Psoas muscle (tissue), 7 donors: ENCODE measurements at regions not wholly inside any gene's neighbourhood (a gene's known extent, or its start where the extent isn't known, plus 50 kb on each side); places are given as distances from the start of the nearest gene placed in this dataset.

Source experiments
- ATAC-seq, 4 donors: fragments of 200-7000 bp; cut with Tn5 transposase; one replicate each; pipeline ENCODE4 v1.9.1; 2020; ENCODE audit warnings: moderate library complexity in 3 of 4, mild to moderate bottlenecking in 2 of 4
- DNase-seq, 2 donors: peaks; one replicate each; pipeline ENCODE4 v3.0.0-alpha.2; 2020
- H3K27ac ChIP-seq: fragments of 200-600 bp; one replicate; pipeline ENCODE4 v1.8.0; 2022
- H3K27me3 ChIP-seq, 3 donors: fragments of 200-600 bp in 1 of 3; one replicate each; pipeline versions ENCODE4 v1.6.1 to v1.8.0; 2013 to 2022; ENCODE audit warnings: low read length in 2 of 3, mild to moderate bottlenecking in 2 of 3, moderate library complexity in 1 of 3; ENCODE audit not compliant: insufficient read depth in 3 of 3
- H3K36me3 ChIP-seq, 2 donors: fragments of 200-600 bp in 1 of 2; one replicate each; pipeline versions ENCODE4 v1.6.1 to v1.8.0; 2013 to 2022; ENCODE audit warnings: low read depth in 1 of 2, mild to moderate bottlenecking in 1 of 2, moderate library complexity in 1 of 2; ENCODE audit not compliant: insufficient read depth in 1 of 2
- H3K4me1 ChIP-seq: fragments of 200-600 bp; one replicate; pipeline ENCODE4 v1.8.0; 2022
- H3K4me3 ChIP-seq: fragments of 200-600 bp; one replicate; pipeline ENCODE4 v1.8.0; 2022; ENCODE audit warnings: mild to moderate bottlenecking
- H3K9me3 ChIP-seq: fragments of 200-600 bp; one replicate; pipeline ENCODE4 v1.8.0; 2022
- CTCF ChIP-seq: fragments of 200-600 bp; IDR thresholded peaks from one replicate; pipeline ENCODE4 v1.8.0; 2022; ENCODE audit warnings: antibody characterized with exemption
- WGBS, 3 donors: extraction: QIAGEN DNeasy Blood & Tissue Kit; methylation state at CpG; one replicate each; pipeline versions ENCODE4 v1.1.6 to v1.1.7; 2013; 5-methylcytosine and 5-hydroxymethylcytosine counted together
- intact Hi-C, 2 donors: fragments of 100-400 bp; cut with DNase I; formaldehyde crosslinking; loops; one replicate each; pipeline versions ENCODE4 v1.11.0 to v1.14.2; 2022
- donor health status: healthy with polysubstance abuse.
- donor health status: DM: no; HTN: no; CAD: no; lungs with moderate emphysema.
- donor health status: Bipolar disorder and iron deficiency.
- donor health status: healthy.
- donor health status: DM: yes; HTN: yes; CAD: no.
- donor health status: DM: no; HTN: no; CAD: no.
- donor health status: DM: yes; HTN: yes; CAD: no.

GRCh38 chr10:107873007-107873406, 708.5 kb upstream of the SORCS1 start:
- H3K36me3 ChIP-seq, result no peaks in the 10 kb centered on the region
- 81 to 84% (median 83%) methylated on average over 3 of the region's 3 CpGs for WGBS, 3 donors
- DNase-seq (no peak), ATAC-seq (no peak)
- no peak for TF ChIP-seq CTCF
- H3K27ac ChIP-seq, result no peak overlapping the region
- no peaks in the 10 kb centered on the region for H3K4me1 ChIP-seq
- H3K27me3 ChIP-seq, result no peaks in the 10 kb centered on the region
- H3K9me3 ChIP-seq, result no peaks in the 10 kb centered on the region
- intact Hi-C loops, result no loop called here
- H3K4me3 ChIP-seq, result no peak overlapping the region

DNA sequence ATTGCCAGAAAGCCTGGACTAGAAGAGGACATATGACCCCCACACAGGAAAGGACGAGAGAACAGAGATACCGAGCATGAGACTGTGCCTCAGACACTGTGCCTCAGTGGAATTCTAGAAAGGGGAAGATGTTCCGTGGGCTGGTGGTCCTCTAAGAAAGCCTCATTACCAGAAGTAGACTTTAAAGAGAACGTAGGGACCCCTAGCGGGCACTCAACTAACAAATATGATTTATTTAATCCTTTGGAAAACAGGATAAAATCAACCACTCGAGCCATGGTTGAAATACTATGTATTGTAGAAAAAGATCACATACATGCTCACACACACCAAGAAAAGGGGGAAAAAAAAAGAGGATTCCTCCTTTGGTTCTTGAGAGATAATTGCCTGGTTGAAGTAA, 701.2 kb upstream of the SORCS1 start:
- Histone ChIP-seq H3K36me3 (no peaks in the 10 kb centered on the region), H3K4me3 (no peak overlapping the region), H3K27ac (no peak overlapping the region), H3K27me3 (no peaks in the 10 kb centered on the region), H3K4me1 (no peaks in the 10 kb centered on the region), H3K9me3 (no peaks in the 10 kb centered on the region)
- ATAC-seq, result no peak
- TF ChIP-seq CTCF, result no peak
- intact Hi-C loops, result no loop called here
- WGBS, 3 donors, result 58 to 72% (median 66%) methylated on average over 6 of the region's 6 CpGs
- no peak for DNase-seq

- Histone ChIP-seq H3K36me3 (no peaks in the 10 kb centered on the region), H3K27me3 (no peaks in the 10 kb centered on the region), H3K4me3 (no peak overlapping the region), H3K9me3 (no peaks in the 10 kb centered on the region), H3K27ac (no peak overlapping the region), H3K4me1 (no peaks in the 10 kb centered on the region)
- 70 to 76% (median 74%) methylated on average over 5 of the region's 5 CpGs for WGBS, 3 donors
- TF ChIP-seq CTCF, result no peak
- intact Hi-C loops, result no loop called here
- DNase-seq, result no peak
- no peak for ATAC-seq
These were observed 694.6 kb upstream of the SORCS1 start for GRCh38 chr10:107859065-107859464.

DNA sequence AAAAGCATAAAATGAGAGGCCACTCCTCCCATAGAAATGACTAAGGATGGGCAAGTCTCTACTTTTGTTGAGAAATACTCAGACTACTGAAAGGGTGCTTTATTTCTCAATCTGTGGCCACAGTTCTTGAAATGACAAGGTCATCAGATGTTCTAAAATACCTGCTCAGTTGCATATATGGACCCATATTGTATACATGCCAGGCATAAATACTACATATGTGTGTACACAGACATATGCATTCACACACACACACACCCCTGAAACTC, 691.5 kb upstream of the SORCS1 start:
- Histone ChIP-seq H3K36me3 (no peaks in the 10 kb centered on the region), H3K4me1 (no peaks in the 10 kb centered on the region), H3K9me3 (peaks cover 3% of the 10 kb centered on the region), H3K4me3 (no peak overlapping the region), H3K27ac (no peak overlapping the region), H3K27me3 (no peaks in the 10 kb centered on the region)
- no peak for DNase-seq
- no peak for TF ChIP-seq CTCF
- intact Hi-C loops, result no loop called here
- ATAC-seq, result no peak

- Histone ChIP-seq H3K27ac (no peak overlapping the region), H3K9me3 (peaks cover 3% of the 10 kb centered on the region), H3K4me3 (no peak overlapping the region), H3K36me3 (no peaks in the 10 kb centered on the region), H3K27me3 (no peaks in the 10 kb centered on the region), H3K4me1 (no peaks in the 10 kb centered on the region)
- TF ChIP-seq CTCF, result no peak
- DNase-seq (no peak), ATAC-seq (no peak)
- intact Hi-C loops, result no loop called here
- 49 to 53% (median 51%) methylated on average over 4 of the region's 4 CpGs for WGBS, 3 donors
These were observed 691.0 kb upstream of the SORCS1 start for GRCh38 chr10:107855301-107856046.
